Tibial artery (tissue), 4 donors: ENCODE measurements at regions not wholly inside any gene's neighbourhood (a gene's known extent, or its start where the extent isn't known, plus 50 kb on each side); places are given as distances from the start of the nearest gene placed in this dataset.
"Not testable (repeated sequence)": the region's sequence is repeated elsewhere in the genome, so short reads cannot be mapped to it uniquely, and the experiment has no call there.

Experiments used
- DNase-seq, 2 donors: peaks; one replicate each; pipeline ENCODE4 v3.0.0-alpha.2; 2019
- H3K27ac ChIP-seq, 2 donors: fragments of 200-600 bp; sonication (generic) in 1 of 2; 1 replicate in 1 of 2; 2 replicates in 1 of 2; pipeline ENCODE4 v1.5.1; 2018 to 2019; ENCODE audit warnings: mild to moderate bottlenecking in 1 of 2
- H3K27me3 ChIP-seq, 2 donors: fragments of 200-600 bp; sonication (generic) in 1 of 2; one replicate each; pipeline versions ENCODE4 v1.5.1 to v1.6.0; 2016 to 2019
- H3K36me3 ChIP-seq, 3 donors: fragments of 200-600 bp; sonication (generic) in 2 of 3; one replicate each; pipeline ENCODE4 v1.5.1; 2016 to 2019; ENCODE audit warnings: mild to moderate bottlenecking in 2 of 3
- H3K4me1 ChIP-seq, 4 donors: fragments of 200-600 bp; sonication (generic) in 2 of 4; 1 replicate in 3 of 4; 2 replicates in 1 of 4; pipeline ENCODE4 v1.5.1; 2016 to 2019
- H3K4me3 ChIP-seq, 2 donors: fragments of 200-600 bp; sonication (generic) in 1 of 2; 1 replicate in 1 of 2; 2 replicates in 1 of 2; pipeline ENCODE4 v1.5.1; 2018 to 2019; ENCODE audit warnings: mild to moderate bottlenecking in 2 of 2
- H3K9me3 ChIP-seq, 3 donors: fragments of 200-600 bp; sonication (generic) in 1 of 3; one replicate each; pipeline ENCODE4 v1.5.1; 2016 to 2019
- intact Hi-C: fragments of 100-400 bp; cut with DNase I; formaldehyde crosslinking; loops from one replicate; pipeline ENCODE4 v1.15.0; 2023; ENCODE audit warnings: low total_unique reads
- TF ChIP-seq, protein P1 (sequence below), 2 experiments: fragments of 200-600 bp in 1 of 2; fragments of 450-650 bp in 1 of 2; IDR thresholded peaks; one replicate each; pipeline ENCODE4 v1.5.1; 2017 to 2019; ENCODE audit warnings: antibody characterized with exemption in 2 of 2, mild to moderate bottlenecking in 1 of 2, moderate library complexity in 1 of 2

DNA sequence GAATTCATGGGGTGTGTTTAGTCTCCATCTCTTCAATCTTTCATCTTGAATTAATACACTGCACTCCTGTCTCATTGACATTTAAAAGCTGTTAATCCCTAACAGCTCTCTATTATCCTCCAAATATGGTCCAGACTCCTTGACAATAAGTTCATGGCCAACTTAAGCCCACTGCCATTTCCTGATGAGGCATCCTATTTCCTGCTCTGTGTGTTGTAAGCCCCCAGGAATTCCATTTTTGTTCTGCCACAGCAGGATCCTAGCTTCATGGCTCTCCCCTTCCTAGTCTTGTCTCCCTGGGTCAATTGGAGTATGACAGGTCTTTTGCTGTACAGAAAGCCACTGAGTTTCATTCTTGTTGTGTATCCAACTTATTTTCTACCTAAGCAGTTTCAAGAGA lies 218.8 kb downstream of the OTUD1 start:
- Histone ChIP-seq H3K4me1 (no peaks in the 10 kb centered on the region), H3K27ac (no peak overlapping the region), H3K4me3 (no peak overlapping the region), H3K9me3 (no peaks in the 10 kb centered on the region), H3K27me3 (no peaks in the 10 kb centered on the region), H3K36me3 (no peaks in the 10 kb centered on the region)
- TF ChIP-seq, protein P1, sequence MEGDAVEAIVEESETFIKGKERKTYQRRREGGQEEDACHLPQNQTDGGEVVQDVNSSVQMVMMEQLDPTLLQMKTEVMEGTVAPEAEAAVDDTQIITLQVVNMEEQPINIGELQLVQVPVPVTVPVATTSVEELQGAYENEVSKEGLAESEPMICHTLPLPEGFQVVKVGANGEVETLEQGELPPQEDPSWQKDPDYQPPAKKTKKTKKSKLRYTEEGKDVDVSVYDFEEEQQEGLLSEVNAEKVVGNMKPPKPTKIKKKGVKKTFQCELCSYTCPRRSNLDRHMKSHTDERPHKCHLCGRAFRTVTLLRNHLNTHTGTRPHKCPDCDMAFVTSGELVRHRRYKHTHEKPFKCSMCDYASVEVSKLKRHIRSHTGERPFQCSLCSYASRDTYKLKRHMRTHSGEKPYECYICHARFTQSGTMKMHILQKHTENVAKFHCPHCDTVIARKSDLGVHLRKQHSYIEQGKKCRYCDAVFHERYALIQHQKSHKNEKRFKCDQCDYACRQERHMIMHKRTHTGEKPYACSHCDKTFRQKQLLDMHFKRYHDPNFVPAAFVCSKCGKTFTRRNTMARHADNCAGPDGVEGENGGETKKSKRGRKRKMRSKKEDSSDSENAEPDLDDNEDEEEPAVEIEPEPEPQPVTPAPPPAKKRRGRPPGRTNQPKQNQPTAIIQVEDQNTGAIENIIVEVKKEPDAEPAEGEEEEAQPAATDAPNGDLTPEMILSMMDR (IDR thresholded peaks at IDR 0.05), result no peak
- intact Hi-C loops, result no loop called here
- DNase-seq, result no peak

DNA sequence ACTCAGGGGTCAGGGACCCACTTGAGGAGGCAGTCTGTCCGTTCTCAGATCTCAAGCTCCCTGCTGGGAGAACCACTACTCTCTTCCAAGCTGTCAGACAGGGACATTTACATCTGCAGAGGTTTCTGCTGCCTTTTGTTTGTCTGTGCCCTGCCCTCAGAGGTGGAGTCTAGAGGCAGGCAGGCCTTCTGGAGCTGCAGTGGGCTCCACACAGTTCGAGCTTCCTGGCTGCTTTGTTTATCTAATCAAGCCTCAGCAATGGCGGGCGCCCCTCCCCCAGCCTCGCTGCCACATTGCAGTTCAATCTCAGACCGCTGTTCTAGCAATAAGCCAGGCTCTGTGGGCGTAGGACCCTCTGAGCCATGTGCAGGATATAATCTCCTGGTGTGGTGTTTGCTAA lies 233.0 kb downstream of the OTUD1 start:
- H3K36me3 ChIP-seq, DNase-seq, intact Hi-C loops, H3K4me1 ChIP-seq, H3K27me3 ChIP-seq, H3K4me3 ChIP-seq, H3K27ac ChIP-seq, H3K9me3 ChIP-seq: not testable (repeated sequence)

DNA sequence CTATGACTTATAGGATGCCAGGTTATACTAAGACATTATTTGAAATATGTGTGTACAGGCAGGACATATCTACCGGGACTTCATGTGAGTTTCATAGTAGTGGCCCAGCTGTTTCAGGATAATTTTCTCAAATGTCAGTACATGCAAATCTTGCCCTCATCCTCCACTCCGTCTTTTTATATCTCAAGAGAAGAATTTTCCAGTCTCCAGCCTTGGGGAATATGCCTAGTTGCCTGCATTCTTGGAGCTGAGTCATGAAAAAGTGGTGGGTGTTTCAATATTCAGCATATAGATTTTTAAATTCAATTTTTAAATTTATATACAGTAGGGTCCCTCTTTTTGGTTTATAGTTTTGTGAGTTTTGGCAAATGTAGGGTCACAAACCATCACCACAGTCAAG lies 236.7 kb downstream of the OTUD1 start:
- Histone ChIP-seq H3K27ac (no peak overlapping the region), H3K36me3 (no peaks in the 10 kb centered on the region), H3K4me1 (no peaks in the 10 kb centered on the region), H3K4me3 (no peak overlapping the region), H3K9me3 (no peaks in the 10 kb centered on the region), H3K27me3 (no peaks in the 10 kb centered on the region)
- DNase-seq, result no peak
- intact Hi-C loops, result no loop called here
- TF ChIP-seq, protein P1 (IDR thresholded peaks at IDR 0.05), result no peak

DNA sequence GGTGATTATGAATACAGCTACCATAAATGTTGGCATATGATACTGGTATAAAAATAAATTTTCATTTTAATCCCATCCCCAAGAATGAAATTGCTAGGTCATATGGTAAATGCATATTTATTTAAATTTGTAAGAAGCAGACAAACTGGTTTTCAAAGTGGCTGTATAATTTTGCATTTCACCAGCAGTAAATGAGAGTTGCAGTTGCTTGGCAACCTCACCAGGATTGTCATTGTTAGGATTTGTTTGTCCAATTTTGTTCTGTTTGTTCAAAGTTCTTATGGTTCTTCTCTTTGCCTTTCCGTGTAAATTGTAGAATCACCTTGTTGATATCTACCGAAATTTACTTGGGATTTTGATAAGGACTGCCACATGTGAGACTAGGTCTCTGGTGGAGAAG lies 237.4 kb downstream of the OTUD1 start:
- H3K27ac ChIP-seq, result no peak overlapping the region
- TF ChIP-seq, protein P1 (IDR thresholded peaks at IDR 0.05), result no peak
- intact Hi-C loops, result no loop called here
- no peaks in the 10 kb centered on the region for H3K9me3 ChIP-seq
- no peaks in the 10 kb centered on the region for H3K4me1 ChIP-seq
- H3K4me3 ChIP-seq, result no peak overlapping the region
- no peaks in the 10 kb centered on the region for H3K36me3 ChIP-seq
- no peak for DNase-seq
- H3K27me3 ChIP-seq, result no peaks in the 10 kb centered on the region

DNA sequence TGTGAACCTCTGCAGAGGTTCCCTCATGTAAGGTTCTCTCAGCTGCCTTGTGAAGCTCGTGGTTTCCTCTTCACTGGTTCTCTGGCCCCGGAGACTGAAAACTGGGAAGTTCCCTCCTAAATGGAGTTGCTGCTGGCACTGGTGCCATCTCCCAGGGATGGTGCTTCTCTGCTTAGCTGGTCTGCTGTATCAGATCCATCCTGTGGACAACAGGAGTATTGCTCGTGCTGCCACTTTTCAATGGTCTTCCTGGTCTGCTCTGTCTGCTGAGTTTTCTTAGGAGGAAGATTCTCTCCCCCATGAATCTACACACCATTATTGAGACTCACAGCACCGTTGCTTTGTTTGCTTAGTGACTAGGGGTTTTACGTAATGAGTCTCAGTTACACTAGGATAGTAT lies 247.8 kb downstream of the OTUD1 start:
- Histone ChIP-seq H3K4me3 (no peak overlapping the region), H3K9me3 (no peaks in the 10 kb centered on the region), H3K36me3 (no peaks in the 10 kb centered on the region), H3K27ac (no peak overlapping the region), H3K4me1 (no peaks in the 10 kb centered on the region), H3K27me3 (no peaks in the 10 kb centered on the region)
- no peak for DNase-seq
- intact Hi-C loops, result no loop called here
- TF ChIP-seq, protein P1 (IDR thresholded peaks at IDR 0.05), result no peak

DNA sequence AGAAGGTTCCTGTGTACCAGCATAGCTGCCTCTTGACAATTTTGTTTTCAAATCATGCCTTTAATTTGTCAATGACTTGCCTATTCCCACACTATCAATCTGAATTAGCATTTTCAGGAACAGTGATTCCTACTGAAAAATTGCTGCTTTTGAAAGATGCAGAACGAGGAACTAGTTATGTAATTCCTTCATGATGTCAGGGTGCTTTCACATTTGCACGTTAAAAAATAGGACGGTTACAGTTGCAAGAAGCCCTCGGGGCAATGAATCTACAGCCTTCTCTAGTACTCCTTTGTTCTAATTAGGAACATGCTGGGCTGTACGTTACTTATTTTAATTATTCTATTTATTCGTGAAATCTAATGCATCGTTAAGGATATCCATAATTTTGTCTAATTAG lies 253.9 kb downstream of the OTUD1 start:
- DNase-seq, result no peak
- no peaks in the 10 kb centered on the region for H3K36me3 ChIP-seq
- TF ChIP-seq, protein P1 (IDR thresholded peaks at IDR 0.05), result no peak
- no peak overlapping the region for H3K4me3 ChIP-seq
- H3K27me3 ChIP-seq, result peaks cover 0 to 36% of the 10 kb centered on the region in 2 donors
- intact Hi-C loops, result no loop called here
- no peaks in the 10 kb centered on the region for H3K9me3 ChIP-seq
- peaks cover 0 to 18% (median 9%) of the 10 kb centered on the region in 4 donors for H3K4me1 ChIP-seq
- no peak overlapping the region for H3K27ac ChIP-seq
